ENCODE measurements at regions not wholly inside any gene's neighbourhood (a gene's known extent, or its start where the extent isn't known, plus 50 kb on each side); places are given as distances from the start of the nearest gene placed in this dataset.
"Not testable (repeated sequence)": the region's sequence is repeated elsewhere in the genome, so short reads cannot be mapped to it uniquely, and the experiment has no call there.

DNA sequence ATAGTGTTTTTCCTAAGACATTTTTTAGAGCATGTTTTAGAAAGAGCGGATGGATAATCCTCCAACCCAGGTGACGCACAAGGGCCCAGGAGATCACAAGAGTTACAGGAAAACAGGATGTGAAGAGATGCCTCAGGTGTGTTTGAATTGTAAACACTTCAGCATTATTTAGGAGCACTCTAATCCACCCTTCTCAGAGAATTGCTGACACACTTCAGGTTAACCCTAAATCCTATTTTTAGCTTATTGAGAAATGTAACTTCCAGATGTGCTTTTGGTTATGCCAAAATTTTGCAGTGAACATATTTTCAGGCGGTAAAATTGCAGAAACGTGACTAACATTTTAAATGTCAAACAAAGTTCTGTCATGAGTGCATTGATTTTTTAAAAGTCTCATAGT lies 755.4 kb upstream of the CTNND2 start:
- Histone ChIP-seq H3K4me3 (ENCODE audit: low read length) (no peak overlapping the region), H3K4me1 (ENCODE audit: control insufficient read depth, insufficient read depth, low read length) (no peaks in the 10 kb centered on the region), H3K9me3 (ENCODE audit: control insufficient read depth, low read length) (peaks cover 7% of the 10 kb centered on the region), H3K27me3 (ENCODE audit: control insufficient read depth, insufficient read depth, low read length, poor library complexity, severe bottlenecking) (no peaks in the 10 kb centered on the region), H3K27ac (ENCODE audit: low read depth, low read length) (no peak overlapping the region), H3K9ac (ENCODE audit: extremely low read depth, low read length, poor library complexity, severe bottlenecking) (no peak overlapping the region), H3K36me3 (ENCODE audit: control insufficient read depth, insufficient read depth, low read length) (no peaks in the 10 kb centered on the region)
- WGBS, 2 experiments (ENCODE audit: insufficient coverage in 1 of 2, insufficient read length in 1 of 2) = 85 to 92% methylated on average over 3 to 4 of the region's 4 CpGs
- DNase-seq = no peak
- Mint-ChIP-seq H3K4me1 (peaks cover 11% of the 10 kb centered on the region), H3K27me3 (ENCODE audit: insufficient read depth) (no peaks in the 10 kb centered on the region), H3K27ac (no peak overlapping the region), H3K36me3 (ENCODE audit: low read depth) (peaks cover 55% of the 10 kb centered on the region), H3K9me3 (peaks cover 26% of the 10 kb centered on the region), H3K4me3 (no peak overlapping the region)
- TF ChIP-seq CTCF (conservative IDR thresholded peaks at IDR 0.05) = no peak

GRCh38 chr5:12658871-12659446 lies 754.7 kb upstream of the CTNND2 start:
- Histone ChIP-seq H3K9me3 (ENCODE audit: control insufficient read depth, low read length) (peaks cover 7% of the 10 kb centered on the region), H3K27ac (ENCODE audit: low read depth, low read length) (no peak overlapping the region), H3K4me1 (ENCODE audit: control insufficient read depth, insufficient read depth, low read length) (no peaks in the 10 kb centered on the region), H3K27me3 (ENCODE audit: control insufficient read depth, insufficient read depth, low read length, poor library complexity, severe bottlenecking) (no peaks in the 10 kb centered on the region), H3K36me3 (ENCODE audit: control insufficient read depth, insufficient read depth, low read length) (no peaks in the 10 kb centered on the region), H3K9ac (ENCODE audit: extremely low read depth, low read length, poor library complexity, severe bottlenecking) (no peak overlapping the region), H3K4me3 (ENCODE audit: low read length) (no peak overlapping the region)
- H3K27me3 Mint-ChIP-seq (ENCODE audit: insufficient read depth) = no peaks in the 10 kb centered on the region
- H3K9me3 Mint-ChIP-seq = peaks cover 26% of the 10 kb centered on the region
- H3K4me3 Mint-ChIP-seq = no peak overlapping the region
- 89% methylated on average over 3 to 4 of the region's 4 CpGs for WGBS, 2 experiments (ENCODE audit: insufficient coverage in 1 of 2, insufficient read length in 1 of 2)
- DNase-seq = no peak
- H3K27ac Mint-ChIP-seq = no peak overlapping the region
- TF ChIP-seq CTCF (conservative IDR thresholded peaks at IDR 0.05) = no peak
- H3K4me1 Mint-ChIP-seq = peaks cover 5% of the 10 kb centered on the region
- peaks cover 51% of the 10 kb centered on the region for H3K36me3 Mint-ChIP-seq (ENCODE audit: low read depth)

DNA sequence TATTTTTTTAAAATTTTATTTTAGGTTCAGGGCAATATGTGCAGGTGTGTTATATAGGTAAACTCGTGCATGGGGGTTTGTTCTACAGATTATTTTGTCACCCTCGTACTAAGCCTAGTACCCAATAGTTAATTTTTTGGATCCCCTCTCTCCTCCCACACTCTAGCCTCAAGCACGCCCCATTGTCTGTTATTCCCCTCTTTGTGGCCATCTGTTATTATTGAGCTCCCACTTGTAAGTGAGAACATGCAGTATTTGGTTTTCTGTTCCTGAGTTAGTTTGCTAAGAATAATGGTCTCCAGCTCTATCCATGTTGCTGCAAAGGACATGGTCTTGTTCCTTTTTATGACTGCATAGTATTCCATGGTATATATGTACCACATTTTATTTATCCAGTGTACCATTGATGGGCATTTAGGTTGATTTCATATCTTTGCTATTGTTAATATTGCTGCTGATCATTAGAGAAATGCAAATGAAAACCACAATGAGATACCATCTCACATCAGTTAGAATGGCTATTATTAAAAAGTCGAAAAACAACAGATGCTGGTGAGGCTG lies 753.7 kb upstream of the CTNND2 start:
- not testable (repeated sequence) for H3K9ac ChIP-seq (ENCODE audit: extremely low read depth, low read length, poor library complexity, severe bottlenecking); H3K4me1 Mint-ChIP-seq; H3K27me3 ChIP-seq (ENCODE audit: control insufficient read depth, insufficient read depth, low read length, poor library complexity, severe bottlenecking); H3K4me3 ChIP-seq (ENCODE audit: low read length); H3K27ac Mint-ChIP-seq; H3K36me3 ChIP-seq (ENCODE audit: control insufficient read depth, insufficient read depth, low read length); H3K9me3 ChIP-seq (ENCODE audit: control insufficient read depth, low read length); H3K4me1 ChIP-seq (ENCODE audit: control insufficient read depth, insufficient read depth, low read length); H3K4me3 Mint-ChIP-seq; H3K27ac ChIP-seq (ENCODE audit: low read depth, low read length); H3K27me3 Mint-ChIP-seq (ENCODE audit: insufficient read depth); DNase-seq
- Mint-ChIP-seq H3K36me3 (ENCODE audit: low read depth) (peaks cover 43% of the 10 kb centered on the region), H3K9me3 (peaks cover 22% of the 10 kb centered on the region)
- 86 to 100% methylated on average over 3 to 4 of the region's 4 CpGs for WGBS, 2 experiments (ENCODE audit: insufficient coverage in 1 of 2, insufficient read length in 1 of 2)

GRCh38 chr5:12655675-12656074 lies 751.4 kb upstream of the CTNND2 start:
- peaks cover 27% of the 10 kb centered on the region for H3K36me3 Mint-ChIP-seq (ENCODE audit: low read depth)
- no peaks in the 10 kb centered on the region for H3K27me3 Mint-ChIP-seq (ENCODE audit: insufficient read depth)
- 83% methylated on average over 3 of the region's 3 CpGs; no CpG with 5 or more reads in 1 of the 2 experiments for WGBS, 2 experiments (ENCODE audit: insufficient coverage in 1 of 2, insufficient read length in 1 of 2)
- Histone ChIP-seq H3K4me3 (ENCODE audit: low read length) (no peak overlapping the region), H3K9ac (ENCODE audit: extremely low read depth, low read length, poor library complexity, severe bottlenecking) (no peak overlapping the region), H3K27ac (ENCODE audit: low read depth, low read length) (no peak overlapping the region), H3K27me3 (ENCODE audit: control insufficient read depth, insufficient read depth, low read length, poor library complexity, severe bottlenecking) (no peaks in the 10 kb centered on the region), H3K4me1 (ENCODE audit: control insufficient read depth, insufficient read depth, low read length) (no peaks in the 10 kb centered on the region), H3K36me3 (ENCODE audit: control insufficient read depth, insufficient read depth, low read length) (no peaks in the 10 kb centered on the region), H3K9me3 (ENCODE audit: control insufficient read depth, low read length) (peaks cover 7% of the 10 kb centered on the region)
- no peak overlapping the region for H3K4me3 Mint-ChIP-seq
- H3K27ac Mint-ChIP-seq = no peak overlapping the region
- TF ChIP-seq CTCF (conservative IDR thresholded peaks at IDR 0.05) = no peak
- DNase-seq = no peak
- H3K4me1 Mint-ChIP-seq = peaks cover 6% of the 10 kb centered on the region
- peaks cover 16% of the 10 kb centered on the region for H3K9me3 Mint-ChIP-seq
